Activated CD8-positive, alpha-beta memory T cell treated with anti-CD3 and anti-CD28 coated beads for 24 hours (primary cell): ENCODE measurements at regions not wholly inside any gene's neighbourhood (a gene's known extent, or its start where the extent isn't known, plus 50 kb on each side); places are given as distances from the start of the nearest gene placed in this dataset.
"Not testable (repeated sequence)": the region's sequence is repeated elsewhere in the genome, so short reads cannot be mapped to it uniquely, and the experiment has no call there.

Experiments used
- DNase-seq: peaks from one replicate; pipeline ENCODE4 v3.0.0-alpha.2; 2020

- DNase-seq, result no peak
Measured at GRCh38 chr12:102726686-102727085, 190.4 kb downstream of the PAH start.

- no peak for DNase-seq
Measured at GRCh38 chr12:102722147-102722546, 194.9 kb downstream of the PAH start.

GRCh38 chr12:102708108-102708507 lies 208.9 kb downstream of the PAH start:
- DNase-seq, result no peak

- peak; percentile 60 for DNase-seq
Measured at GRCh38 chr12:102702447-102703114, 214.5 kb downstream of the PAH start.

GRCh38 chr12:102696045-102696444 lies 215.7 kb upstream of the IGF1 start:
- no peak for DNase-seq

- no peak for DNase-seq
Measured at GRCh38 chr12:102694903-102695302, 214.5 kb upstream of the IGF1 start.

GRCh38 chr12:102691773-102692555 lies 211.6 kb upstream of the IGF1 start:
- DNase-seq, result no peak

- no peak for DNase-seq
Measured at GRCh38 chr12:102690253-102690652, 209.9 kb upstream of the IGF1 start.

- no peak for DNase-seq
Measured at GRCh38 chr12:102689701-102690100, 209.3 kb upstream of the IGF1 start.

- no peak for DNase-seq
Measured at GRCh38 chr12:102687523-102687922, 207.2 kb upstream of the IGF1 start.

GRCh38 chr12:102685841-102686240 lies 205.5 kb upstream of the IGF1 start:
- DNase-seq, result no peak

GRCh38 chr12:102685172-102685571 lies 204.8 kb upstream of the IGF1 start:
- no peak for DNase-seq

- no peak for DNase-seq
Measured at GRCh38 chr12:102682366-102683289, 202.3 kb upstream of the IGF1 start.

GRCh38 chr12:102681747-102682146 lies 201.4 kb upstream of the IGF1 start:
- no peak for DNase-seq

GRCh38 chr12:102681309-102681708 lies 200.9 kb upstream of the IGF1 start:
- DNase-seq, result no peak

GRCh38 chr12:102680304-102680703 lies 199.9 kb upstream of the IGF1 start:
- DNase-seq, result no peak

- DNase-seq, result no peak
Measured at GRCh38 chr12:102676812-102677211, 196.4 kb upstream of the IGF1 start.

GRCh38 chr12:102675672-102676071 lies 195.3 kb upstream of the IGF1 start:
- DNase-seq, result no peak

GRCh38 chr12:102673606-102674005 lies 193.2 kb upstream of the IGF1 start:
- no peak for DNase-seq

- DNase-seq, result not testable (repeated sequence)
Measured at GRCh38 chr12:102672212-102672611, 191.8 kb upstream of the IGF1 start.

- no peak for DNase-seq
Measured at GRCh38 chr12:102669056-102669455, 188.7 kb upstream of the IGF1 start.

GRCh38 chr12:102666176-102666575 lies 185.8 kb upstream of the IGF1 start:
- not testable (repeated sequence) for DNase-seq

GRCh38 chr12:102659200-102659911 lies 179.0 kb upstream of the IGF1 start:
- DNase-seq, result no peak
